ENCODE measurements at regions not wholly inside any gene's neighbourhood (a gene's known extent, or its start where the extent isn't known, plus 50 kb on each side); places are given as distances from the start of the nearest gene placed in this dataset.

GRCh38 chr2:58543442-58543841 lies 302.3 kb upstream of the FANCL start:
- TF ChIP-seq EZH2 (IDR thresholded peaks at IDR 0.05; ENCODE audit: borderline replicate concordance, low read depth, low read length, severe bottlenecking) (no peak), CTCF (IDR thresholded peaks at IDR 0.05; ENCODE audit: borderline replicate concordance, extremely low read depth, low read length, poor library complexity, severe bottlenecking) (no peak)
- Histone ChIP-seq H4K20me1 (ENCODE audit: insufficient read depth, low read length) (no peaks in the 10 kb centered on the region), H3K27me3 (ENCODE audit: insufficient read depth, low read length, poor library complexity) (peaks cover 7% of the 10 kb centered on the region), H3K36me3 (ENCODE audit: insufficient read depth, low read length) (no peaks in the 10 kb centered on the region), H3K9me3 (ENCODE audit: insufficient read depth, low read length, severe bottlenecking) (no peaks in the 10 kb centered on the region), H3K27ac (ENCODE audit: low read length) (no peak overlapping the region), H3K4me1 (ENCODE audit: insufficient read depth, low read length) (no peaks in the 10 kb centered on the region), H3K79me2 (ENCODE audit: insufficient read depth, low read length) (no peaks in the 10 kb centered on the region), H2AFZ (ENCODE audit: low read depth, low read length) (no peak overlapping the region), H3K9ac (ENCODE audit: low read depth, low read length) (no peak overlapping the region), H3K4me3 (ENCODE audit: low read depth in 1 of 2, low read length in 2 of 2) (no peak overlapping the region), H3K4me2 (ENCODE audit: insufficient read depth, low read length) (no peak overlapping the region)
- DNase-seq (no peak), ATAC-seq (ENCODE audit: insufficient read depth, low read depth) (no peak)

GRCh38 chr2:58541511-58541910 lies 300.4 kb upstream of the FANCL start:
- Histone ChIP-seq H2AFZ (ENCODE audit: low read depth, low read length) (no peak overlapping the region), H3K4me3 (ENCODE audit: low read depth in 1 of 2, low read length in 2 of 2) (no peak overlapping the region), H3K4me1 (ENCODE audit: insufficient read depth, low read length) (no peaks in the 10 kb centered on the region), H3K27me3 (ENCODE audit: insufficient read depth, low read length, poor library complexity) (peaks cover 10% of the 10 kb centered on the region), H3K27ac (ENCODE audit: low read length) (no peak overlapping the region), H3K9ac (ENCODE audit: low read depth, low read length) (no peak overlapping the region), H3K9me3 (ENCODE audit: insufficient read depth, low read length, severe bottlenecking) (no peaks in the 10 kb centered on the region), H3K36me3 (ENCODE audit: insufficient read depth, low read length) (no peaks in the 10 kb centered on the region), H3K79me2 (ENCODE audit: insufficient read depth, low read length) (no peaks in the 10 kb centered on the region), H4K20me1 (ENCODE audit: insufficient read depth, low read length) (no peaks in the 10 kb centered on the region), H3K4me2 (ENCODE audit: insufficient read depth, low read length) (no peak overlapping the region)
- DNase-seq, result no peak
- TF ChIP-seq EZH2 (IDR thresholded peaks at IDR 0.05; ENCODE audit: borderline replicate concordance, low read depth, low read length, severe bottlenecking) (no peak), CTCF (IDR thresholded peaks at IDR 0.05; ENCODE audit: borderline replicate concordance, extremely low read depth, low read length, poor library complexity, severe bottlenecking) (no peak)
- ATAC-seq (ENCODE audit: insufficient read depth, low read depth), result no peak

- no peak overlapping the region for H3K4me3 ChIP-seq (ENCODE audit: low read depth in 1 of 2, low read length in 2 of 2)
- DNase-seq, result no peak
- no peaks in the 10 kb centered on the region for H3K4me1 ChIP-seq (ENCODE audit: insufficient read depth, low read length)
- H2AFZ ChIP-seq (ENCODE audit: low read depth, low read length), result no peak overlapping the region
- no peak overlapping the region for H3K9ac ChIP-seq (ENCODE audit: low read depth, low read length)
- no peaks in the 10 kb centered on the region for H4K20me1 ChIP-seq (ENCODE audit: insufficient read depth, low read length)
- no peak for TF ChIP-seq CTCF (IDR thresholded peaks at IDR 0.05; ENCODE audit: borderline replicate concordance, extremely low read depth, low read length, poor library complexity, severe bottlenecking)
- no peak for TF ChIP-seq EZH2 (IDR thresholded peaks at IDR 0.05; ENCODE audit: borderline replicate concordance, low read depth, low read length, severe bottlenecking)
- no peaks in the 10 kb centered on the region for H3K36me3 ChIP-seq (ENCODE audit: insufficient read depth, low read length)
- H3K4me2 ChIP-seq (ENCODE audit: insufficient read depth, low read length), result no peak overlapping the region
- H3K27ac ChIP-seq (ENCODE audit: low read length), result no peak overlapping the region
- H3K27me3 ChIP-seq (ENCODE audit: insufficient read depth, low read length, poor library complexity), result peaks cover 10% of the 10 kb centered on the region
- no peak for ATAC-seq (ENCODE audit: insufficient read depth, low read depth)
- H3K9me3 ChIP-seq (ENCODE audit: insufficient read depth, low read length, severe bottlenecking), result no peaks in the 10 kb centered on the region
- no peaks in the 10 kb centered on the region for H3K79me2 ChIP-seq (ENCODE audit: insufficient read depth, low read length)
Observed at GRCh38 chr2:58540681-58541080, 299.6 kb upstream of the FANCL start.

- DNase-seq, result no peak
Observed at GRCh38 chr2:58539973-58540372, 298.8 kb upstream of the FANCL start.

More at GRCh38 chr2:58539973-58540372, 298.8 kb upstream of the FANCL start:
- Histone ChIP-seq H3K27me3 (ENCODE audit: insufficient read depth, low read length, poor library complexity) (peaks cover 15% of the 10 kb centered on the region), H3K9ac (ENCODE audit: low read depth, low read length) (no peak overlapping the region), H3K36me3 (ENCODE audit: insufficient read depth, low read length) (no peaks in the 10 kb centered on the region), H3K4me3 (ENCODE audit: low read depth in 1 of 2, low read length in 2 of 2) (no peak overlapping the region), H3K79me2 (ENCODE audit: insufficient read depth, low read length) (no peaks in the 10 kb centered on the region), H3K4me2 (ENCODE audit: insufficient read depth, low read length) (no peak overlapping the region), H3K27ac (ENCODE audit: low read length) (no peak overlapping the region), H3K9me3 (ENCODE audit: insufficient read depth, low read length, severe bottlenecking) (no peaks in the 10 kb centered on the region), H3K4me1 (ENCODE audit: insufficient read depth, low read length) (no peaks in the 10 kb centered on the region), H4K20me1 (ENCODE audit: insufficient read depth, low read length) (no peaks in the 10 kb centered on the region), H2AFZ (ENCODE audit: low read depth, low read length) (no peak overlapping the region)
- no peak for ATAC-seq (ENCODE audit: insufficient read depth, low read depth)
- no peak for TF ChIP-seq EZH2 (IDR thresholded peaks at IDR 0.05; ENCODE audit: borderline replicate concordance, low read depth, low read length, severe bottlenecking)
- no peak for TF ChIP-seq CTCF (IDR thresholded peaks at IDR 0.05; ENCODE audit: borderline replicate concordance, extremely low read depth, low read length, poor library complexity, severe bottlenecking)
